ENCODE measurements at regions not wholly inside any gene's neighbourhood (a gene's known extent, or its start where the extent isn't known, plus 50 kb on each side); places are given as distances from the start of the nearest gene placed in this dataset.
"Not testable (repeated sequence)": the region's sequence is repeated elsewhere in the genome, so short reads cannot be mapped to it uniquely, and the experiment has no call there.

DNA sequence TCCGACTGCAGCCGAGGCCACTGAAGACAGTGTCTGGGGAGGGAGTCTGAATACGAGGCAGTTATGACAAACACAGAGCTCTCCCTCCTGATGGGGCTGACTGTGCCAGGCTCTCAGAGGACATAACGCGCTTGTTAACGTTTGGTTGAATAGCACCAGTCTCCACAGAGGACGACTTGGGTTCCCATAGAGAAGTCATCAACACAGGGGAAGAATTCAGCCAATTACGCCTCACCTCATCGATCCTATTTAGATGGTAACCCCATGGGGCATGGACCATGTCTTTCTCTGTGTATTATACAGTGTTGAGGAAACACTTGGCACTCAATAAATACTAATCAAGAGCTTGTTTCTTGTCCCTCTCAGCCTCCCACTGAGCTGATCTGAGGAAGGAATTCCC, 642.6 kb upstream of the LCORL start:
- no peak for DNase-seq (ENCODE audit: low spot score)

DNA sequence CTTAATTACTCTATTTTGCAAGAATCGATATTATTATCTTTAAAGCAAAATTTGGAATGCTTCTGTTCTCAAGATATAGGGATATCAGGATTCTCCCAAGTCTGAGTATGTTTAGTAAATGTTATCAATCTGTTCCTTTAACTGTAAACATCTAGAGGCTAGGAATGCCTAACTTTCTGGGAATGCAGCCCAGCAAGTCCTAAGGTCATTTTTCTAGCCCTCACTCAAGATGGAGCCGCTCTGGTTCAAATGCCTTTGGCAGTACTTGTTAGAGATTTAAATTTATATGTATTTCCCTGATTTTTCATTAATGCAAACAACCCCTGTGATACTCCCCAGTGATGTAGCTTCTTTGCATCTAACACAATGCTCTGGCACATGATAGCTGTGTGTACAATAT, 623.8 kb upstream of the LCORL start:
- DNase-seq (ENCODE audit: low spot score): no peak

DNA sequence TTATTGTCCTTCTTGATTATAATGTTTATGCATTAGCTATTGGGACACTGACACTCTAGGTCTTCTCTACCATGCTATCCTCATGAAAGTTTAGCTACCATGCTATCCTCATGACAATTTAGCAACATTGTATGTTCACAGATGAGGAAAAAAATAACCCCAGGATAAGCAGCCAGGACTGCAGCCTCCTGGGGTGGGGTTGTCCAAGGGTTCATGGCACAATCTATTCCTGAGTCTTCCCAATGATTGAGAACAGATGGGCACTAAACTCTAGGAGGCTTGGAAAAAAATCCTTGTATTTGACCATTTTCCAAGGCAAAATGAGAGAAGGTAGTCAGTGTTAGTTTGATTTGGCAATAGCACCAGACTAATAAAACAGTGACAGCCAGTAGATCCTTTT, 619.8 kb upstream of the LCORL start:
- DNase-seq (ENCODE audit: low spot score): no peak

DNA sequence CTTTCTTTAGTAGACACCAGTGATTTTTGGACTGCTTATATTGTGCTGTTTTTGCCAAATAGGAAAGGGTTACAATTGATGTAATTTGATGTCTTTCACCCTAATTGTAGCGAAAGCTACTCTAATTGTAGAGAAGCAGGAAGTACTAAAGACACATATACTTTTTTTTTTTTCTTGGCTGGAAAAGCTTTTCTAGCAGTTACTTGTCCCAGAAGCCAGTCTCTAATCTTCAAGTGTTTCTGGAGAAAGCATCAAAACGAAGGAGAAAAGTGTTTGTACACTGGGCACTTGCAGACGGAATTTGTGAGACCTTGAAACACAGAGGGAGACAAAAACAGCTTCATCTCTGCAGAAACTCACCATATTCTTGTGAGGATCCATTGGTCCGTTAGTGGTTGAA, 616.5 kb upstream of the LCORL start:
- DNase-seq (ENCODE audit: low spot score): no peak

DNA sequence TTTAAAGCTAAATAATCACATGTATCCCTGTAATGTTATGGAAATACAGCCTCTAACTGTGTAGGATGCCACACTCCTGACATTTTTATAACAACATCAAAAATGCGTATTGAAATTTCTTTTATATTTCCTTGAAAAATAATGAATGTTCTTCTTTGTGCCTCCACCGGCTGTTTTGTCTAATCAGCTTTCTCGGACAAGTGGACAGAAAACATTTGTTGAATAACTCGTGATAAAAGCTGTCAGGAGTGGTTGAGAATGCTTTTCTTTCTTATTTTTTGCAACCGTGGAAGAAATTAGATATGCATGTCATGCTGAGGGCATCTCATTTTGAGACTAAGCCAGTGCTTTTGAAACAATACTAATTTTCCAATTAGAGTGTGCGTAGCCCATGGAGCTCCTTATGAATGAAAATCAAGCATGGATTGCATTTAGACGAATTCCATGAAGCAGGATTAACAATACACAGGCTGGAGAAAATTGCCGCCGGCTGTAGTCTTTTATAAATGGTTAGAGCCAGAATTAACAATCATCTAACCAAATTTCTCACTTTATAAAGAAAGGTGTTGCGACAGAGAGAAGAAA, 614.5 kb upstream of the LCORL start:
- no peak for DNase-seq (ENCODE audit: low spot score)

DNA sequence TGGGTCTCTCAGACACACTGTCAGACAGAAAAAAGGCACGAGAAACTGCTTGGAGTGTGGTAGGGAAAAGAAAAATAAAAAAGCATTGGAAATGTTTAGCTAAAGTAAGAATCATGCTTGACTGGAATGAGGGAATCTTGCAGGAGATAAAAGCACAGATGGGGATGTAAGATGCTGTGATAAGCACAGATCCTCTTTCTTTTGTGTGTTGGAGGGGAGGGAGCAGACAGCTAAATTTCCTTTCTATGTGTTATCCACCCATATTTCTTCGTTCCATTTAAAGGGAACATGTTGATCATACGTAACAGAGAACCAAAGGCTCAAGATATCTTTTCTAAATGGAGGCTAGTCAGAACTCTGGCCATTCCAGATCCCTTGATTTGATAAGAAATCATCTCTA, 614.0 kb upstream of the LCORL start:
- no peak for DNase-seq (ENCODE audit: low spot score)

DNA sequence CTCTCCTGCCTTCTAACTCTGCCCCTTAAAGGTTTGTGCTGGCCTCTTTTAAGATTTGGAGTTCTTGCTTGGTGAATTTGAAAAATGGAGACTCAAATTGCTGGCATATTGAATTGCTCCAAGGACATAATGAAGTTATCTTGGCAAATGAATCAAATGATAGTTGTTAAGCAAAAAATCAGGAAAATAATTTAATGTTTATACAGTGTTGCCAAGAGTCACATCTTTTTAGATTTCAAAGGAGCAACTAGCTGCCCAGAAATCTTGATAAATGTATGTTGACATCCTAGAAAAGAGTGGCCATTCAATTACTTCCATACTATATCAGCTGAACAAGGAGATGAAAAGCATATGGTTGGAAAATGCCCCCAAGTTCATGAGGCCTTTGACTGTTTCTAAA, 610.0 kb upstream of the LCORL start:
- DNase-seq (ENCODE audit: low spot score): no peak

DNA sequence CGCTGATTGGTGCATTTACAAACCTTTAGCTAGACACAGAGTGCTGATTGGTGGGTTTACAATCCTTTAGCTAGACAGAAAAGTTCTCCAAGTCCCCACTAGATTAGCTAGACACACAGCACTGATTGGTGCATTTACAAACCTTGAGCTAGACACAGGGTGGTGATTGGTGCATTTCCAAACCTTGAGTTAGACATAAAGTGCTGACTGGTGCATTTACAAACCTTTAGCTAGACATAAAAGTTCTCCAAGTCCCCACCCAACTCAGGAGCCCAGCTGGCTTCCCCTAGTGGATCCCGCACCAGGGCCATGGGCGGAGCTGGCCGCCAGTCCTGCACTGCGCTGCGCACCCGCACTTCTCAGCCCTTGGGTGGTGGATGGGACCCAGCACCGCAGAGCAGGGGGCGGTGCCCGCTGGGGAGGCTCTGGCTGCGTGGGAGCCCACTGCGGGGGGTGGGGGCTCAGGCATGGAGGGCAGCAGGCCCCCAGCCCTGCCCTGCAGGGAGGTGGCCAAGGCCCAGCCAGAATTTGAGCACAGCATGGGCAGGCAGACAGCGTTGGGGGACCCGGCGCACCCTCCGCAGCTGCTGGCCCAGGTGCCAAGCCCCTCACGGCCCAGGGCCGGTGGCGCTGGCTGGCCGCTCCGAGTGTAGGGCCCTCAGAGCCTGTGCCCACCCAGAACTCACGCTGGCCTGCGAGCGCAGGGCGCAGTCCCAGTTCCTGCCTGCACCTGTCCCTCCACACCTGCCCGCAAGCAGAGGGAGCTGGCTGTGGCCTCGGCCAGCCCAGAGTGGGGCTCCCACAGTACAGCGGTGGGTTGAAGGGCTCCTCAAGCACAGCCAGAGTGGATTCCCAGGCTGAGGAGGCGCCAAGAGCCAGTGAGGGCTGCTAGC, 608.9 kb upstream of the LCORL start:
- no peak for DNase-seq (ENCODE audit: low spot score)

DNA sequence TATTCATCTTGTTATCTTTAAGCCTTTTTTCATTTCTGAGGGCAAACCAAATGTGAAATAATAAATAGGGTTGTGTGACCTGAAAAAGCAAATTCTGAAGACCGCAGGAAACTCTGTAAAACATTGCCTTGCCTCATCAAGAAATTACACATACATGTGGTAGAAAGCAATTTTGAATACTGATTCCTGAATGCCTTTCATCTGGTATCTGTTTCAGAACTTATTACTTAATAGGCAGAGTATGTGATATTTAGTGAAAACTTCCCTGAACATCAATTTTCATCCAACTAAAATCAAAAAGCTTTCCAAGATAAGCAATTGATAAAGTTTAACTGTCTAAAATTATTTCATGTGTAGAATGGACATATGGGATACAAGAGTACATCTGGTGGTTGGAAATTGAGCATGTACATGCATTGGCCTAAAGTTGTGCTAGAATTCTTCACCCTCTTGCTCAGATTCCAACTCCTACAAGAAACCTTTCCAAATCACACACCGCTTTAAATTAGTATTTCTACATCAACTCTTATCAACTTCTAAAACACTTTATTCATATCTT, 606.0 kb upstream of the LCORL start:
- no peak for DNase-seq (ENCODE audit: low spot score)

DNA sequence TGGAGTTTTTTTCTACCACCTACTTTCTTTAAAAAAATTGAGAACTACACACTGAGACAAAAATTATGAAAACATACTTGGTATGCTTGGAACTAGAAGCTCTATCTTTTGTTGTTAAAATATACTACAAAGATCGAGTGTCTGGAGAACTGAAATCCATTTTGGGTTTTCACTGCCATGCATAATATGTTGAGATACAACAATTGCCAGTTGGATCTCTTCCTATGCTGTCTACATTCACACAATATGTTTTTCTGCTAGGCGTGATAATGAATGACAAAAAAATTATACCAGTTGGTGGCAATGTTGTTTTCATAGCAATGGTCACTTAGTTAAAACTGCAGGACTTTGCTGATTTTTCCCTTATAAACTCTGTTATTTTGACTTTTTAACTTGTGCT, 605.4 kb upstream of the LCORL start:
- DNase-seq (ENCODE audit: low spot score): no peak

DNA sequence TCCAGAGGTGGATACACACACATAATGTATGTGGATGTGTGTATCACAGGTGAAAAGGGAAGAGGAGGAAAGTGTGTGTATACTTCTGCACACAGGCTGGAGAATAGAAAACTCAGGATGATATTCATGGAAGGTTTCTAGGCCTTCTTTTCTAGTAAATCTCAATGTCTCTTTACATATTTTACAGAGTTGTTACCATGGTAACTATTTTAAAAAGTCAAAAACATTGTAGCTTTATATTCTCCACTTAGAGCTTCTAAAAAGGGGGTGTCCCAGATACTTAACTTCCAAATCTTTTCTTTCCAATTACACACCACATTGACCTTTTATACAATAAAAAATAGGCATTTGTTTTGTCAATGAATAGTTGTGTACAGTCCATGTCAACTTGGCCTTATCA, 604.8 kb upstream of the LCORL start:
- no peak for DNase-seq (ENCODE audit: low spot score)

DNA sequence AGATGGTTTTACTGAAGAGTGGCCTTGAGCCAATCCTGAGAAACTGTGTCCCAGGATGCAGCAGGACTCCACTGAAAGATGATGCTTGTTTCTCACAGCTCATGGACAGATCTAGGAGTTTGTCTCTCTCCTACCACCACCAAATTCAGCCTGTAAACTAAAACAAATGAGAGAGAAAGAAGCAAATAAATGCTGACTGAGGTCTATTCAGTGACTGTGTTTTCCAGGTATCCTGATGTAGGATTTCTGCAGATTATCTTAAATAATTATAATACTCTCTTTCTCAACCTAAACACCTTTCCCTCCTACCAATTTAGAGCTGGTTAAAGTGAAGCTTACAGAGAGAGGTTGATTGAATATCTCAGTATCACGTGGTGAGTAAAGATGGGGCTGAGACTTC, 599.6 kb upstream of the LCORL start:
- DNase-seq (ENCODE audit: low spot score): no peak

DNA sequence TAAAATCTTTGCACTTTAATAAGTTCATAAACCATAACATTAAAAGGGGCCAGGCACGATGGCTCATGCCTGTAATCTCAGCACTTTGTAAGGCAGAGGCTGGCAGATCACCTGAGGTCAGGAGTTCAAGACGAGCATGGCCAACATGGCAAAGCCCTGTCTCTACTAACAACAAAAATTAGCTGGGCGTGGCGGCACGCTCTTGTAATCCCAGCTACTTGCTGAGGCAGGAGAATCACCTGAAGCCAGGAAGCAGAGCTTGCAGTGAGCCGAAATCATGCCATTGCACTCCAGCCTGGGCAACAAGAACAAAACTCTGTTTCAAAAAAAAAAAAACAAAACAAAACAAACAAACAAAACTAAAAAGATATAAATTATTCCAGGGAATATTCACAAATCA, 595.2 kb upstream of the LCORL start:
- DNase-seq (ENCODE audit: low spot score): no peak

DNA sequence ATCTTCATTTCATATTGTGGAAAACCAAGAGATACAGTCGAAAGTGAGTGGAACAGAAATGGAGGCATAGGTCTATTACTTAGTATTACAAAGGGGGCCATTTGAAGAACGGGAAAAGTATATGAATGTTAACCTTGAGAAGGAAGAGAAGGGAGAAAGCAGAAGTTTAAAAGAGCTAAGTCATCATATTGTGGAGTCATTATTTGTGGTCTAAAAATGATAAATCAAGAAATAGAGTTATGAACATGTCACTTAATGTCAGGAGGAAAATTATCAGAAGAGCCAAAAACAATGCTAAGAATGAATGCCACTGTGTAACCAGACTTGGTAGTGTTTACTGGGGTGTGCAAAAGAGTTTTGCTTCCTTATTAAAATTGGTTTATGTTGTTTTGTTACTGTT, 589.5 kb upstream of the LCORL start:
- DNase-seq (ENCODE audit: low spot score): no peak

DNA sequence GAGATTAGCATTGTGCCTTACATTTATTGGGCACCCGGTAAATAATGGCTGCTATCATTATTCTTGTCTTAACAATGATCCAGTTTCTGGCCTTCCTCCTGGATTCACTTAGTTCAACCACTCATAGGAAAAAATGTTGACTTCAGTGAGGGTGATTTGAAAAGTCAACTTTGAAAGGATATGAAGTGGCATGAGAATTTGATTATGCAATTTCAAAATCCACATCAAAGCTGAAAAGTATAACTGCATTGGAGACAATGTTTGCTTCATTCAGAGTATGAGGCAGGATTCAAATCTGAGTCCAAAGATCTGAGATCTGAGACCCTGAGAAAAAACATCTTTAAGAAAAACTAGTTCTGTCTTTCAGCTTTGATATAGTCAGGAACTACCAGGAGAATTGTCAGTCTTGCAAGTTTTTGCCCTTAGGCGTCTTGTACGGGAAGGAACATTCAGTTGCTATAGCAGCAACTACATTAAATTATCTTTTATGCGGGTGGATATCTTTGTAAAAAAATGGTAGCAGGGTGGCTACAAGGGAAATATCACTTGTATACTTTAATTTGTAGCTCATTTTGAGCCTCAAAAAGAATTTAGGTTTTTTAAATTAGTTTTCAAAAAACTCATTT, 587.5 kb upstream of the LCORL start:
- DNase-seq (ENCODE audit: low spot score): no peak

DNA sequence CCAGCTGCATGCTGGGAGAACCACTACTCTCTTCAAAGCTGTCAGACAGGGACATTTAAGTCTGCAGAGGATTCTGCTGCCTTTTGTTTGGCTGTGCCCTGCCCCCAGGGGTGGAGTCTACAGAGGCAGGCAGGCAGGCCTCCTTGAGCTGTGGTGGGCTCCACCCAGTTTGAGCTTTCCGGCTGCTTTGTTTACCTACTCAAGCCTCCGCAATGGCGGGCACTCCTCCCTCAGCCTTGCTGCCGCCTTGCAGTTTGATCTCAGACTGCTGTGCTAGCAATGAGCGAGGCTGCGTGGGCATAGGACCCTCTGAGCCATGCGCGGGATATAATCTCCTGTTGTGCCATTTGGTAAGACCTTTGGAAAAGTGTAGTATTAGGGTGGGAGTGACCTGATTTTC, 581.1 kb upstream of the LCORL start:
- DNase-seq (ENCODE audit: low spot score): not testable (repeated sequence)

DNA sequence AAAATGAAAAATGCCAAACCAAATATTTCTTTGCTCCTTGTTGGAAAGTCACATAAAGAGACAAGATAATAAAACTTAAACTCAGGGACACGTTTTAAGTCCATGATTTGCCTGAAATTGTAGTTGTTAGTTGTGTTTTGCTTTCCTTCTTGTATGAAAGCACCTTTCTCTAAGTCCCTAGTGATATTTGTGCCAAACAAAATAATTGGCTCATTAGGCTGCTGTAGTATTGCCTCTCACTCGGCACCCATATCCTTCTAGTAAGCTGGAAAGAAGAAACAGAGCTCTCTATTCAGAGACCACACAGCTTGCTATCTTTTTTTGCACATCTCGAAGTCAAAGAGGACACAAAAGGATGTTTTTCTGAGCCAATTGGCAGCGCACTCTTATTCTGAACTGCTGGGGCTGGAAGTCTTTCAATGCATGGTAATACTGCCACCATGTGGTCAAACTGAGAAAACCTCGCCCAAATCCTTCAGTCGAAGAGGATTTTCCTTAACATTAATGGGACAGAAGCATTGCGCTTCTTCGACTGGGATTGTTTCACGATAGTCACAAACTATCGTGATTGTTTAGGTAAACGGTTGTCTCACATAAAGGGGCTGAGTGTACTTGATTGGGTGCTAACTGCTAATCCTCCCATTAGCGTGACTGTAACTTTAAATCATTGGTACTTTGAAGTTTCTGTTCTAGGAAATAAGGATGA, 571.9 kb upstream of the LCORL start:
- DNase-seq (ENCODE audit: low spot score): peak; percentile 62

DNA sequence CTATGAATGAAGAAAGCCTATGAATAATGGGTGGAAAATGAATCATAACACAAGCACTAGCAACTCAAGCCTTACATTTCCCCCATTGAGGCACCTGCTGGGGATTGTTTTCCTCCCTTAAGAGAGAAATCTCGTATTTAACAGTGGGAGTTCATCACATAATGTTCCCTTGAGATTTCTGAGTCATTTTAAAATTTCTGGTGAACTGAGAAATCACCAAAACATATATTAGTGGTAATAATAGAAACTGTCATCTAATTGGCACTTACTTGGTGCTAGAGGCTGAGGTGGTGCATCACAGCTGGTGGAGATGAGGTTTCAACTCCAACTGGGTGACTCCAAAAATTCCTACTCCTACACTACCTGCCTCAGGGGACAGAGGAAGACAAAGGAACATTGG, 561.3 kb upstream of the LCORL start:
- no peak for DNase-seq (ENCODE audit: low spot score)

DNA sequence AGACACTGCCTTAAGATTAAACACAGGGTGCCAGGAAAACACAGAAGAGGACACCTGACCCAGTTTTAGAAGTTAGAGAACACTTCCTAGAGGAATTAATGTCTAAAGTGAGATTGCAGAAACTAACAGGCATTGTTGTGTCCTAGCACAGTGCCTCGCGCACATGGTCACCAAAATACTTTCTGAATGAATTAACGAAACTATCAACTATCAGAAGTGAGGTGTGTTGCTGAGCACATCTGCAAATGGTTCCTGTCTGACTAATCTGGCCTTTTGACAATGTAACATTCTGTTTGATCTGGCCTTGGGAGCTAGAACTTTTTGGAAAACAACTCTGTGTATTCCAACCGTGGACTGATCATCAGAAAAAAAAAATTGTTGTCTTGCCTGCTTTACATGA, 556.8 kb upstream of the LCORL start:
- no peak for DNase-seq (ENCODE audit: low spot score)

DNA sequence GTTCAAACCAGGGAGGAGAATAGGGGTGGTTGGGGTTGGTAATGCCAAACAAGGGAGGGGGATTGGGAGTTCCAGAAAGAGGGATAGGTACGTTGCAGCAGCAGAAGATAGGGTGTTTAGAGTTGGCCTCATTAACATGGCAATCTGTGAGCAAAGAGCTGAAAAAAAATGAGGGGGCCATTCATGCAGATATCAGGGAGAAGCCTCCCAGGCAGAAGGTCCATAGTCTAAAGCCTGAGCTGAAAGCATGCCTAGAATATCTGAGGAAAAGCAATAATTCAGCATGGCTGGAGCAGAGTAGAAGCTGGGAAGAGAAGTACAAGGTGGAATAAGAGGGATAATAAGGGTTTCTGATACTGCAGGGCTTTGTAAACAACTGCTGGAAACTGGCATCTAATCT, 550.9 kb upstream of the LCORL start:
- no peak for DNase-seq (ENCODE audit: low spot score)

DNA sequence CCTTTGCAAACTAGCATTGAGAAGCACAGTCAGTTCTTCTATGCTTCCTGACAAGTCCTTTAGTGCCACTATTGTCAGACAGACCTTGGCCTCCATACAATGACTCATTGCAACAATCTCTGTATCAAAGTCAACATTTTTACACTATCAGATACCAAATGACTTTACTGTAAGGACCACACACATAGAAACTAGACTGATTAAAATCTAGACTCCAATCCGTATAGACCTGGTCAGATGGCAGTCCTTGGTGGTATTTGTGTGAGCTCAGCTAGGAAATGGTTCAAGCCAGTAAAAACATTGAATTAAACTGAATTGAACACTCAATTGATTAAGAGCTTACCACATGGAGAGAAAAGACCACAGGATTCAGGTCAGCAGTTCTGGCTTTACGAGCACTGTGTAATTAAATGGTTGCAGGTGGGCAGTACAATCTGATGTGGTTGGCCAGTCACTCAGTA, 549.8 kb upstream of the LCORL start:
- no peak for DNase-seq (ENCODE audit: low spot score)

DNA sequence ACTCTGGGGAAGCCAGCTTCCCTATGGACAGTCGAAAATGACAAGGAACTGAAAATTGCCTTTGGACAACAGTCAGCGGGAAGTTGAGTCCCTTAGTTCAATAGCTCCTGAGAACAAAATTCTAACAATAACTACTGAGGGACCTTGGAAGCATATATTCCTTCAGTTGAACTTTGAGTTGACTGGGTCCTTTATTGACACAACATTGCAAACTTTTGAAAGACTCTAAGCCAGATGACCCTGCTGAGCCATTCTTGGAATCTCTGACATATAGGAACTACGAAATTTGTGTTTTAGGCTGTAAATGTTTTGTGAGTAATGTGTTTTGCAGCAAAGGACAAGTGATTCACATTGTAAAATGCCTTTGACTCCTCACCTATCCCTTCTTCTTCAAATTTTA, 548.8 kb upstream of the LCORL start:
- no peak for DNase-seq (ENCODE audit: low spot score)

Data from CD4-positive, alpha-beta T cell treated with Interleukin-15 for 4 hours (primary cell).